Hepatocyte (in vitro differentiated cells): ENCODE measurements at regions not wholly inside any gene's neighbourhood (a gene's known extent, or its start where the extent isn't known, plus 50 kb on each side); places are given as distances from the start of the nearest gene placed in this dataset.

Experiments
- DNase-seq: peaks from one replicate; pipeline ENCODE4 v3.0.0-alpha.2; 2016; ENCODE audit warnings: low spot score
- H2AFZ ChIP-seq: fragments of 200-600 bp; sonication (generic); 2 replicates; pipeline ENCODE4 v1.6.0; 2016; ENCODE audit warnings: antibody characterized with exemption, mild to moderate bottlenecking
- H3K27ac ChIP-seq: fragments of 200-600 bp; sonication (generic); 2 replicates; pipeline ENCODE4 v1.5.1; 2016; ENCODE audit warnings: mild to moderate bottlenecking
- H3K27me3 ChIP-seq: fragments of 200-600 bp; sonication (generic); 2 replicates; pipeline ENCODE4 v1.6.1; 2016
- H3K36me3 ChIP-seq: fragments of 200-600 bp; sonication (generic); replicated peaks from 2 replicates; pipeline ENCODE4 v1.5.1; 2016; ENCODE audit warnings: low read depth; ENCODE audit not compliant: insufficient read depth
- H3K4me1 ChIP-seq: fragments of 200-600 bp; sonication (generic); 2 replicates; pipeline ENCODE4 v1.5.1; 2016; ENCODE audit warnings: mild to moderate bottlenecking, moderate library complexity; ENCODE audit not compliant: insufficient read depth
- H3K4me2 ChIP-seq: fragments of 200-600 bp; sonication (generic); 2 replicates; pipeline ENCODE4 v1.6.0; 2016
- H3K4me3 ChIP-seq: fragments of 200-600 bp; sonication (generic); 2 replicates; pipeline ENCODE4 v1.5.1; 2016; ENCODE audit warnings: mild to moderate bottlenecking
- H3K79me2 ChIP-seq: fragments of 200-600 bp; sonication (generic); 2 replicates; pipeline ENCODE4 v1.6.0; 2017; ENCODE audit warnings: mild to moderate bottlenecking
- H3K9me2 ChIP-seq: fragments of 200-600 bp; sonication (generic); replicated peaks from 2 replicates; pipeline ENCODE4 v1.6.0; 2017; ENCODE audit warnings: mild to moderate bottlenecking; ENCODE audit not compliant: insufficient read depth
- H3K9me3 ChIP-seq: fragments of 200-600 bp; sonication (generic); 2 replicates; pipeline ENCODE4 v1.5.1; 2016; ENCODE audit warnings: low read depth, mild to moderate bottlenecking
- H4K20me1 ChIP-seq: fragments of 200-600 bp; sonication (generic); 2 replicates; pipeline ENCODE4 v1.6.0; 2016; ENCODE audit warnings: mild to moderate bottlenecking; ENCODE audit not compliant: insufficient read depth, poor library complexity, severe bottlenecking
- EZH2 ChIP-seq: fragments of 200-600 bp; sonication (generic); IDR thresholded peaks from 2 replicates; pipeline ENCODE4 v1.6.1; 2016; ENCODE audit warnings: antibody characterized with exemption, mild to moderate bottlenecking, borderline replicate concordance
- EZH2phosphoT487 ChIP-seq: fragments of 200-600 bp; sonication (generic); IDR thresholded peaks from one replicate; pipeline ENCODE4 v1.6.1; 2018; ENCODE audit warnings: antibody characterized with exemption, mild to moderate bottlenecking, low read depth, moderate library complexity; ENCODE audit not compliant: unreplicated experiment, severe bottlenecking
- WGBS: methylation state at CpG from one replicate; pipeline ENCODE4 v1.1.6; 2016; ENCODE audit warnings: low lambda C conversion rate; ENCODE audit errors: missing lambda C conversion rate; 5-methylcytosine and 5-hydroxymethylcytosine counted together
- TF ChIP-seq, protein P1 (sequence below): fragments of 200-600 bp; sonication (generic); IDR thresholded peaks from 2 replicates; pipeline ENCODE4 v1.5.1; 2016; ENCODE audit warnings: antibody characterized with exemption, mild to moderate bottlenecking; ENCODE audit not compliant: poor library complexity

DNA sequence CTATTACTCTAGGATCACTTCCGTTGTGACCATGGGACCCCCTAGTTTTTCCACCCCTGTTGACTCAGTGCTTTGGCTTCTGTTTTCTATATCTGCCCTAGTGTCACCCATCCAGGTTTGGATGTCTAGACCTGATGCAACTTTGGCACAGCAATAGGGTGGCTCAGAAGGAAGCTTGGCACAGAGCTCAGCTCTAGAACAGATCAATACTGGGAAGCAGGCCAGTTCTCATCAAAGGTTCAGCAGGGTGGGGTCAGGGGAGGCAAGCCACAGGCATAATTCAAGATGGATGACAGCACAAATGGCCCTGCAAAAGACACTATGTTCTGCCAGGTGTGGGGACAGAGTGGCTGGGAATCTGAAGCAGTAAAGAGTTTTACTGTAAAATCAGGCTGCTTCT is 74.2 kb upstream of the EGFL6 start:
- Histone ChIP-seq H3K79me2 (no peaks in the 10 kb centered on the region), H4K20me1 (no peaks in the 10 kb centered on the region), H2AFZ (no peak overlapping the region), H3K4me1 (no peaks in the 10 kb centered on the region), H3K4me2 (no peak overlapping the region), H3K9me3 (no peaks in the 10 kb centered on the region), H3K36me3 (no peaks in the 10 kb centered on the region), H3K27me3 (no peaks in the 10 kb centered on the region), H3K4me3 (no peak overlapping the region), H3K9me2 (no peaks in the 10 kb centered on the region), H3K27ac (no peak overlapping the region)
- WGBS: 95% methylated on average over 1 of the region's 1 CpG
- no peak for TF ChIP-seq EZH2phosphoT487
- TF ChIP-seq EZH2: no peak
- TF ChIP-seq, protein P1, sequence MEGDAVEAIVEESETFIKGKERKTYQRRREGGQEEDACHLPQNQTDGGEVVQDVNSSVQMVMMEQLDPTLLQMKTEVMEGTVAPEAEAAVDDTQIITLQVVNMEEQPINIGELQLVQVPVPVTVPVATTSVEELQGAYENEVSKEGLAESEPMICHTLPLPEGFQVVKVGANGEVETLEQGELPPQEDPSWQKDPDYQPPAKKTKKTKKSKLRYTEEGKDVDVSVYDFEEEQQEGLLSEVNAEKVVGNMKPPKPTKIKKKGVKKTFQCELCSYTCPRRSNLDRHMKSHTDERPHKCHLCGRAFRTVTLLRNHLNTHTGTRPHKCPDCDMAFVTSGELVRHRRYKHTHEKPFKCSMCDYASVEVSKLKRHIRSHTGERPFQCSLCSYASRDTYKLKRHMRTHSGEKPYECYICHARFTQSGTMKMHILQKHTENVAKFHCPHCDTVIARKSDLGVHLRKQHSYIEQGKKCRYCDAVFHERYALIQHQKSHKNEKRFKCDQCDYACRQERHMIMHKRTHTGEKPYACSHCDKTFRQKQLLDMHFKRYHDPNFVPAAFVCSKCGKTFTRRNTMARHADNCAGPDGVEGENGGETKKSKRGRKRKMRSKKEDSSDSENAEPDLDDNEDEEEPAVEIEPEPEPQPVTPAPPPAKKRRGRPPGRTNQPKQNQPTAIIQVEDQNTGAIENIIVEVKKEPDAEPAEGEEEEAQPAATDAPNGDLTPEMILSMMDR: no peak
- DNase-seq: no peak

DNA sequence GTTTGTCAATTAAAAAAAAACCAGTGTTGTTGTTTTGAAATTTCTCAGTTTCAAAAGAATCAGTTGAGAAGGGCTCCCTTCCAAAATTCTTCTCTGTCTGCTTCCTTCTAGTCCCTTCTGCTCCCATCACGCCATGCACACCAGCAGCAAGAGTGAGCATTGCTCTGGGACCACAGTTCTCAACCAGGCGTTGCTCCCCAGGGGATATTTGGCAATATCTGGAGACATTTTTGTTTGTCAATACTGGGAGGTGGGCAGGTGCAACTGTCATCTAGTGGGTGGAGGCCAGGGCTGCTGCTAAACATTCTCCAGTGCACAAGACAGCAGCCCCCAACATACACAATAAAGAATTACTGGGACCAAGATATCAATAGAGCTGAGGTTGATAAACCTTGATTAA is 74.8 kb upstream of the EGFL6 start:
- no peak for DNase-seq
- Histone ChIP-seq H3K27me3 (no peaks in the 10 kb centered on the region), H3K79me2 (no peaks in the 10 kb centered on the region), H3K4me1 (no peaks in the 10 kb centered on the region), H3K4me3 (no peak overlapping the region), H3K9me3 (no peaks in the 10 kb centered on the region), H3K4me2 (no peak overlapping the region), H3K27ac (no peak overlapping the region), H3K36me3 (no peaks in the 10 kb centered on the region), H4K20me1 (no peaks in the 10 kb centered on the region), H2AFZ (no peak overlapping the region), H3K9me2 (no peaks in the 10 kb centered on the region)
- TF ChIP-seq, protein P1: no peak
- TF ChIP-seq EZH2phosphoT487: no peak
- TF ChIP-seq EZH2: no peak
- WGBS: 98% methylated on average over 2 of the region's 2 CpGs

DNA sequence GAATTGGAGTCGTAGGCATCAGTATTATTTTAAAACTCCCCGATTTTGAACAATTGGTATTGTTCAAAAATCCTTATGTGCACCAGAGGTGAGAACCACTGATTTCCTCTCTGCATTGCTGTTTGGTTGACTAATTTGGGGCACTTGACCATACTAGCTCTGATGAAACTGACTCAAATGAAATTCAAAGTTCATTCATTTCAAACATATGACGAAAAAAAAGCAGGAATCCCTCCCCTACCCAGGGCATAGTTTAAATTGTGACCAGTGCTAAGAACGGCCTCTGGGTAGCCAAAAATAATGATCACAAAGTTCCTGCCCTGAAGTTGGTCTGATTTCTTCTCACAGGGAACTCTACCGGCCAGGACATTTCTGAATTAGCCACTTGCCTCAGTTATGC is 75.7 kb upstream of the EGFL6 start:
- Histone ChIP-seq H3K4me1 (no peaks in the 10 kb centered on the region), H2AFZ (no peak overlapping the region), H3K36me3 (no peaks in the 10 kb centered on the region), H3K4me2 (no peak overlapping the region), H3K79me2 (no peaks in the 10 kb centered on the region), H4K20me1 (no peaks in the 10 kb centered on the region), H3K27ac (no peak overlapping the region), H3K9me3 (no peaks in the 10 kb centered on the region), H3K9me2 (no peaks in the 10 kb centered on the region), H3K27me3 (no peaks in the 10 kb centered on the region), H3K4me3 (no peak overlapping the region)
- DNase-seq: no peak
- WGBS: 93% methylated on average over 5 of the region's 5 CpGs
- no peak for TF ChIP-seq EZH2phosphoT487
- no peak for TF ChIP-seq EZH2
- TF ChIP-seq, protein P1: no peak

DNA sequence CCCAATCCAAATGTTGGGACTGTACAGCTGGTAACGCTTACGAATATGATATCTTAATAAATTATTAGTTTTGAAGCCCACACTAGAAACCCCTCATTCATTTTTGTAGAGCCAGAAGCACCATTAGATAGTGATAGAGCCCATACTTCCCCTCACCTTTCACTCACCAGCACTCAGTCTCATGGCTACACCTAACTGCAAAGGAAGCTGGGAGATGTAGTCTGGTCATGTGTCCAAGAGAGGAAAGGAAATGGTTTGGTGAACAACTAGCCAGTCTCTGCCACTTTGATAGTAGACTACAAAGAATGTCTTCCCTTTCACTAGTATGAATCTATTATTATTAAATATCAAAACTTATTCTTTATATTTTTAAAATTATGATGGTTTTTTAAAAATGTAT is 77.1 kb upstream of the EGFL6 start:
- Histone ChIP-seq H3K4me2 (no peak overlapping the region), H4K20me1 (no peaks in the 10 kb centered on the region), H3K27ac (no peak overlapping the region), H3K4me3 (no peak overlapping the region), H3K9me3 (no peaks in the 10 kb centered on the region), H2AFZ (no peak overlapping the region), H3K4me1 (peaks cover 5% of the 10 kb centered on the region), H3K27me3 (no peaks in the 10 kb centered on the region), H3K79me2 (no peaks in the 10 kb centered on the region), H3K9me2 (no peaks in the 10 kb centered on the region), H3K36me3 (no peaks in the 10 kb centered on the region)
- TF ChIP-seq EZH2: no peak
- TF ChIP-seq, protein P1: no peak
- TF ChIP-seq EZH2phosphoT487: no peak
- 98% methylated on average over 2 of the region's 2 CpGs for WGBS
- DNase-seq: no peak
